HG03457 (cell line): ENCODE measurements at regions not wholly inside any gene's neighbourhood (a gene's known extent, or its start where the extent isn't known, plus 50 kb on each side); places are given as distances from the start of the nearest gene placed in this dataset.

ENCODE experiments used
- ATAC-seq: cut with Tn5 transposase; IDR thresholded peaks from one replicate; pipeline ENCODE4 v1.9.1; 2021; ENCODE audit warnings: moderate number of reproducible peaks; ENCODE audit not compliant: unreplicated experiment

DNA sequence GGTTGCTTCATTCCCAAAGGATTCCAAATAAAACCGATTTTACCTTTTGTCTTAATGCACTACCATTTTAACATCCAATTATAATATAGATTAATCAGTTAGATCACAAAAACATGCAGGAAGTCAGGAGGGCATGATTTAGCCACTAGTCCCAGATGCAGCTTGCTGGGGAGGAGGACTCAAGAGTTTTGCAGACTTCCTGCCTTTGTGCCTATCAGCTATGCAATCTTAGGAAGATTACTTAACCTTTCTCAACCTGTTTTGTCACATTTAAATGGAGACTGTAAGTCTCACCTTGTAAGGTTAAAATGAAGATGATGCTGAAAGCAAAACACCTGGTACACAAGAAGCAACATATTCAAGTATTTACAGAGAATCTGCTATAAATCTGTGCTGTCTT is 242.4 kb upstream of the GOLIM4 start:
- ATAC-seq = no peak

DNA sequence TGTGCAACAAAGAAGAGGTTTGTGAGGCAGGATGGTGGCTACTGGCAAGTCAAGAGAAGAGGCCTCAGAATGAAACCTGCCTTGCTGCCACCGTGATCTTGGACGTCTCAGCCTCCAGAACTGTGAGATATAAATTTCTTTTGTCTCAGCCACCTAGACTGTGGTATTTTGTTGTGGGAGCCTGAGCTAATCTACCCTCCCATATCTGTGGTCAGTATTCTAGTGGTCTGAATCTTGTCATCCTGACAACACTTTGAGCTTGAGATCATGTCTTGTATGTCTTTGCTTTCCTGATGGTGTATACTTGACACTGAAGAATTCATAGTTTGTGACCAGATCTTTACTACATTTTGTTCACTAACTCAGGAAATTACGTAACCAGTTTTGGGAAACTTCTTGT is 240.6 kb upstream of the GOLIM4 start:
- ATAC-seq = no peak

GRCh38 chr3:168333410-168333935 is 237.7 kb upstream of the GOLIM4 start:
- no peak for ATAC-seq

GRCh38 chr3:168331756-168332155 is 236.0 kb upstream of the GOLIM4 start:
- ATAC-seq = no peak

DNA sequence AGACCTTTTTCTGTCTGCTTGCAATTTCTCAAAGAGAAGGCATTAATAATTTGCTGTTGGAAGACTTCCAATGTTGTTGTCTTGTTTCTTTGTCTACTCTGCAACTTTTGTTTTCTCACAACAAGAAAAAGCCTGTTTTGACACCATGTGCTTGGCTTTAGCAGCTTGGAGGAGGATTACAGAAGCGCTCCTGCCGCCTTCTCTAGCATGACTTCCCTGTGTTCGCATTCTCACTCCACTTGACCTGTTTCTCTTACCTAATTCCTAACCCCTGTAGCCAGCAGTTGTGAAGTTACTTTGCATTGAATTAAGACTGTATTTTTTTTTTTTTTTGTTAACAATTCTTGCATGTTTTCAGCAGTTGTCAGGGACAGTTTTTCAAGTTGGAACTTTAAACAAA is 235.3 kb upstream of the GOLIM4 start:
- ATAC-seq = no peak

DNA sequence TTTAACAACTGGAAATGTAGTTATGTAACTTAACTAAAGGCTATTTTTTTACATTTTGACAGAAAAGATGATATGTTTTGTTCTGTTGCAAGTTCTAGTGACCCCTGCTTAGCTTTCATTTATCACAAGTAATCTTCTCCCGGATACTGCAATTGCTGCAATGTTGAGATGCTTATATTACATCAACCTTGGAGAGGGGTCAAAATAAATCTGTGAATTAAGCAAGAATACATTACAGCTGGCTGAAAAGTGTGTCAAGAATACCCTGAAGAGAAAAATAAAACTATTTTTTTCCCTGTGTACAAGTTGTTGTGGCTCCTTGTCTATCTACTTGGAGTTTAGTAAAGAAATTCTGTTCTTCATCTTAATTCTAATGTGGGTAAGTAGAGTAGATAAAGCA is 232.1 kb upstream of the GOLIM4 start:
- no peak for ATAC-seq

DNA sequence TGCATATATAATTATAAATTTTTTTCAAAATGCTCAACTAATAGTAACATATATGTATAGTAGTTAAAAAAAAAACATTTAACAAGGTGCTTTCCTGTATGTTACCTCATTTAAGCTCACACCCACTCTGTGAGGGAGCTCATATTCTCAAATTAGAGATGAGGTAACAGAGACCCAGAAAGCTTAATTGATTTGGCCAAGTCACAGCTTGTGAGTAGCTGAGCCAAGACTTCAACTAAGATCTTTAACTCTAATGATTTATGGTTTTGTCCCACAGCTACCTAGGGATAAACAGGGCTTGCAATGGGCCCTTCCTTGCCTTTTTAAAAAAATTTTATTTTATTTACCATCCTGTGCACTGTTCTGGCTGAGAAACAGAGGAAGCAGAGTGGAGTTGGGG is 230.0 kb upstream of the GOLIM4 start:
- no peak for ATAC-seq

DNA sequence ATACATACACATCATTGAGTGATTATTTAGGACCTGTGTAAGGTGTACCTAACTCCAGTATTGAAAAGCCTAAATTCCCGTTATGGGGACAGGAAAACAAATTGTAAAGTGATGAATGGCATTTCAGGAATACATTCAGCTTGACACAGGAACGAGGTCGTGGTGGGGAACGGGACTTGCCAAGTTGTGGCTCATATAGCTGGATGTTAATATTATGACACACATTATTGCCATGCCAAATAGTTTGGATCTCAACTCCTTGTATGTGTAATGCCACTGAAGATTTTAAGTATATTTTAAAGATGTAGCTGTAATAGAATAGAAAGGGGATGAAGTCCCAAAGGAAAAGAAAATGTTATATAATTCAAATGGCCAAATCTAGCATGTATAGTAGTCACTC is 227.2 kb upstream of the GOLIM4 start:
- no peak for ATAC-seq

DNA sequence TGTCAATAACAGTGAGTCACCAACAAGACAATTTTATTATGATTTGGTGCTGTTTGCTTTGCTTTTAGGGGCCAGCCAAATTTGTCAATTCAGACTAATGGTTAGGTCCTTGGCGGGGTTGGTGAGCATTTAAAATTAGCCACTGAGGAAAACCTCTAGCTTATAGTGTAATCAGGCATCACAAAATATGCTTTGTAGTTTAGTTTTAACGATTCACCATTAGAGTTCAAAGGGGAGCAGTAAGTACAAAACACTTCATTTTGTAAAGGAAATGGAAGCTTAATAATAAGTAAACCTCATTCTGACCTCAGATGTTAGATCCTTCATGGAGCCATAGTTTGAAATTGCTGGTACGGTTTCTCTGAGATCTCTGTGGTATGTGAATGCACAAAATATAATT is 218.4 kb upstream of the GOLIM4 start:
- no peak for ATAC-seq

DNA sequence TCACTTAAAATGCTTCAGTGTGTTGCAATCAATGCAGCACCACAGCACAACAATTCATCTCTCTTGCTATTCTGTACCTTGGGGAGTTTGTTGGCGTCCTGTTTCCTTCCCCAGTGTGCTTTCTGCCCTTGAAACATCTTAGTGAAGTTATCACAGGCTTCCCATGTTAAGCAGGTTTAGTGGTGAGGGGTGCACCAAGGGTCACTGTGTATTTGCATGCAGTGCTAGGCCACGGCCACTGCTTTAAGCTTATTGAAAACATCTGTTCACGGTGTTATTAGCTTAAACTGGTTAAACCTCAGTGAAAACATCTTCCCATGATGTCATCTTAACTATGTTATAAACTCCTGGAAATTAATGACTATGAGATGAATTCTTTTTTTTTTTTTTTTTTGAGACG is 217.3 kb upstream of the GOLIM4 start:
- ATAC-seq = no peak

DNA sequence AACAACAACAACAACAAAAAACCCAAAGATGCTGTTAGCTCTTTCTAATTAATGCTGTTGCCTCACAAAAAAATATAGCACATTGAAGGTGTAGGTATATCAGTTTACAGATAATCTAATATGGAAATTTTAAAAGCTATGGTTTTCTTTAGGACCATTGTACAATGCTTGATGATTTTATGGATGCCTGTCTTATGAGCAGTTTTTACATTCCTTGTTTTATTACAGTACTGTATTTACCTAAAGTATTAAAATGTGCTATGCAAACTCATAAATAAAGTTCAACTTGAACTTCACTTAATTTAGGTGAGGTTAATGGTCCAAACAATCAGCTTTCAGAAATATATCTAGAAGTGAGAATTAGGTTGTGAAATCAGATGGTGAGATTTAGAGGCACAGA is 212.2 kb upstream of the GOLIM4 start:
- ATAC-seq = no peak

- ATAC-seq = no peak
These were observed 199.3 kb upstream of the GOLIM4 start for GRCh38 chr3:168295027-168295426.

DNA sequence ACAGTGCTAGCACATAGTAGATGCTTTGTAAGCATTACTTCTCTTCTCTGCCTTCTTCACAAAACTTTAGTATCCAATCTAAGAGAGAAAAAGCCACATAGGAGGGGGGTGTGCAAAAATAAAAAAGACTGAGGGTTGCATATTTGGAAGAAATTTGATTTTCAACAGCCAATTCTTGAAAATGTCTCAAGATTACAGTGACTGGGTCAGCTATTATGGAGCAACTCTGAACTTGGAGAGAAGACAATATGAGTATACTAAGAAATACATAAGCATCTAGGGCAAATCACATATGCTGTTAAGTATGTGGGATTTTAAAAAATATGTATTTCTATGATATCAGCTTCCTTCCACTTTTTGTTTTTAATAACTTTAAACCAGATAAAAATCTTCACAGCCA is 196.6 kb upstream of the GOLIM4 start:
- ATAC-seq = no peak

GRCh38 chr3:168289471-168290008 is 193.8 kb upstream of the GOLIM4 start:
- ATAC-seq = no peak

DNA sequence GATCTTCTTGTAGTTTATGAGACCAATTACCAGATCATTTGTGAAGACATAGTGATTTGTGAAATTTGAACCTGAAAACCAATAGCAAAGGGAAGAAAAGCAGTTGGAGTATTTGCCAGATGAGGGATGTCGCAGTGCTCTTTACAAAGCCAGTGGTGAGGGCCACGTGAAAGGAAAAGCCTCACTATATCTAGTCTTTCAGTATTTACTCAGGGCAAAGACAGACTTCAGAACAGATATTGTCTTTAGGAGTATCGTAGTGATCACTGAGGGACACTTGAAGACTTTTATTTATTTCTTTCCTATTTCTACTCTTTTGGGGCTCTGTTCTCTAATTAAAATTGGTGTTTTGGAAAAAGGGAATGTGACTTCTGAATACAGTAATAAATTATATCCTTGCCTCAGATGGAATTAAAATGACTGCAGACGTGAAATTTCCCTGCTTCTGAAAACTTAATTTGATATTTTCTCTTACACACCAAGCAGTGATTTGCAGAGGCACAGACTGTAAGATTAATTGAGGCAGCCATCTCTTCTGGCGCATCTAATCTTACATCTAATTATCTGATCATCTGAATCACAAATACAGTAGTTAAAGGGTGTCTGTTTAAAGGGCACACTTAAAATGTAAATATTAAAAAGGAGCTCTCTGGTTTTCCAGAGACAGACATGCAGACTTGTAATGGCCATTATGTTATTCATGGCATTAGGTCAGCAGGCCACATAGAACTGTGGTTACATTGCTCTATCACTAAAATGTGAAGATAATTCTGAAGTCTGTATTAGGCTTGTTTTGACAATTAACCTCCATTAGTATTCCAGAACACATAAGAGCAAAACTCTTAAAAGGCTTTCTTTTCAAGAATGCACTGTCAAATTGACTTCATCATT is 193.0 kb upstream of the GOLIM4 start:
- ATAC-seq = no peak

DNA sequence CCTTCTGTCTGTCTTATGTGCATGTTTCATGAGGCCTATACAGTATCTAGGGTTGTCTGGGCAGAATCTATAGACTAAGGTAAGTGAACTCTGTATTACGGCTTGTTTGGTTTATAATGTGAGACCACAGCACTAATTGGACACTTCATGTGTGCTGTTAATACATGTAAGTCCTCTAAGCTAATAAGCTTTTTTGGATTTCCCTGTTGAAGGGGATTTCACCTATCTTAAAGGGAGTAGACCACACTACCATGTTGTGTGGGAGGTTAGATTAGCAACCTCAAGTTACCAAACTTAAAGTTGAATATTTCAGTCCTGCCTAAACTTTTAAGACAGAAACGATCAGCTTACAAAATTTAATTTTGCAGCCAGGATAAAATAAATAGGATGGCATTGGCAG is 189.8 kb upstream of the GOLIM4 start:
- no peak for ATAC-seq

DNA sequence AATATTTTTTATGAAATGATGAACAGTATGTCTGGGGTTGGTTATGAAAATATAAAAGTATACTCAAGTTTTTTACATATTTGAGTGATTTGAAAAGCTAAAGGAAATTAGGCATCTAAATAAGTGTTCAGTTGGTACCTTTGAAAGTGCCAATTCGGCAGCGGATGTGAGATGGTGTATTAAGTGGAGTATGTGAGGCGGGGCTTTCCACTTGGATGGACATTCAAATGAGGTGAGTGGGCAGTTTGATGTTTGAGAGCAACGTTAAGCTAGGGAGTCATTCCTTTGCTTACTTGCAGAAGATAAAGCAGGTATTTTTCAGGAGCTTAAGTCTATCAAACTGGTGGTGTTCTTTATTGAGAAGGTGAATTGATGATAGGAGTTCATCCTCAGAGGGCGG is 189.0 kb upstream of the GOLIM4 start:
- no peak for ATAC-seq

DNA sequence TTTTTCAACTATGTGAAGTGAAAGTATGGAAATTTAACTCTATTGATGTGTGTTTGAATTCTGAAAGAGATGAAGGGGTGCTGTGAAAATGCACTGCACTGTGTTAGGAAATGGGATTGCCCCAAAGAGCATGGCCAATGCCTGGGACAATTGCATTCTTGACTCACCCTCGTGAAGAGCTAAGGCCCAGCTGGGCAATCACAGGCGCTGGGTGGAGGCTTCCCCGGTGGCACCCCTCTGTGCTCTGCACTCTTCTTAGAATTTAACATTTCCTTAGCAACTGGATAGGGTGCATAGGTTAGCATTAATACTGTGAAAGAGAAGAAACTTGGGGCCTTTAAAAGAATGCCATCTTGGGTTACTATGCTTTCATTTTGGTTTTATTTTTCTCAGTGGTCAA is 179.9 kb upstream of the GOLIM4 start:
- no peak for ATAC-seq

DNA sequence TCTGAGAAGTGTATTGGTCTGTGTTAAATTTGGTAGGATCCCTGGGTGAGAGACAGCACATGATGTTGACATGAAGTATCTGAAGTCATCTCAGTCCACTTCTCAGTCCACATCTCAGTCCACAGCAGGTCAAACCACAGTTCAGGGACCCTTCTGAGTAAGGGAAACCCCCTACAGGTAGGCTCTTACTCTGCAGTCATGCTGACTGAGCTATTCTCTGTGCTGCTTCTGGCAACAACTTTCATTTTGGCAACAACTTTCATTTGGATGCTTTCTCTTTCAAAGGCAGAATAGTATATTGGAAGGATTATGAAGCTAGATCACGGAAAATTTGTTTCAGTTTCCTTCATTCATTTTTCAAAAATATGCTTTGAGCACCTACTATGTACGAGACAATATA is 178.2 kb upstream of the GOLIM4 start:
- peak; percentile 71 for ATAC-seq

DNA sequence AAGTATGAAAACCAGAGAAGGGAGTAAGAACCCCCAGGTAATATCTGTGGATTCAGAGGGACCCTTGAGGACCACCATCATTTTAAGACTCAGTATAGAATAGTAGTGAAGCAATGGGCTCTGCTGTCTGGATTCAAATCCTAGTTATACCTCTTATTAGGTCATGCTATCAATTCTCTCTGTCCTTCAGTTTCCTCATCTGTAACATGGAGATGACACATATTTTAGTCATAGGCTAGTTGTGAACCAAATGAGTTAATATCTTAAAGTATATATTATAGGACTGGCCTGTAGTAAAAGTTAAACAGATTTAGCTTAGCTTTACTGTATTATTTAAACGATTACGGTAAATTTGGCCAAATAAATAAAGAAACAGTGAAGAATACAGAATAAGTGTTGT is 177.3 kb upstream of the GOLIM4 start:
- ATAC-seq = no peak

- no peak for ATAC-seq
These were observed 176.7 kb upstream of the GOLIM4 start for GRCh38 chr3:168272343-168272985.

DNA sequence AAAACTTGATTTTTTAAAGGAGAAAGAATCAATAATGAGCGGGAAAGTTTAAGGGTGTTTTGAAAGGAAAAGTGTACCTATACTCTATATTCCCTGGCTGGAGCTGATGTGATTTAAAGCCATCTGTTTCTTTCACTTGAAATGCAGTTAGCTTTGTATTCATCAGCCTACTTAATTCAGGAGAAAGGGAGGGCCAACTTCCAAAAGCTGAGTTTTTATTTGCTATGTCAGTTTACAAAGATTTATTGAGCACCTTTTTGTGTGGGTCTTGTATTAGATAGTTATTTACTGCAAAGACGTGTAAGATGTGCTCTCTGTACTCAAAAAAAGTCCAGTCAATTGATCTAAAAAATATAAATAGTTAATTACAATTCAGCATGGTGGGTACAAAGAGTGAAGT is 176.2 kb upstream of the GOLIM4 start:
- no peak for ATAC-seq
